GM21825 (cell line): ENCODE measurements at regions not wholly inside any gene's neighbourhood (a gene's known extent, or its start where the extent isn't known, plus 50 kb on each side); places are given as distances from the start of the nearest gene placed in this dataset.

ENCODE experiments used
- ATAC-seq: cut with Tn5 transposase; IDR thresholded peaks from one replicate; pipeline ENCODE4 v1.9.1; 2021; ENCODE audit warnings: mild to moderate bottlenecking, moderate library complexity; ENCODE audit not compliant: unreplicated experiment

DNA sequence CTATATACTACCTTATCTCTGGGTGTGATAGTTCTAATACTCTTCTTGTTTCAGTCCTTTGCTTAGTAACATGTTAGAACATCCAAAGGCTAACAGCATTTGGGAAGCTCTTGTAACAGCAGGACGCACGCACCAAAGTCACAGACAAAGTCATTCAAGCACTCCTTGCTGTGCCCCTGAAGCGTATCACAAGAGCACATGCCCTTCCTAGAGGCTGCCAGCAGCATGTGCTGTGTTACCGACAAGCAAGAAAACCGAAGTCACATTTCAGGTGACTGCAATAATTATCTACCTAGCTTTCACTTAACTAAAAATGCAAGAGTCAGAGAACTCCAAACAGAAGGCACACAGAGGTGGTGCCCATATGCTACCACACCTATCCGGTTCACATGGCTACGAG lies 194.1 kb downstream of the KLF12 start:
- no peak for ATAC-seq

DNA sequence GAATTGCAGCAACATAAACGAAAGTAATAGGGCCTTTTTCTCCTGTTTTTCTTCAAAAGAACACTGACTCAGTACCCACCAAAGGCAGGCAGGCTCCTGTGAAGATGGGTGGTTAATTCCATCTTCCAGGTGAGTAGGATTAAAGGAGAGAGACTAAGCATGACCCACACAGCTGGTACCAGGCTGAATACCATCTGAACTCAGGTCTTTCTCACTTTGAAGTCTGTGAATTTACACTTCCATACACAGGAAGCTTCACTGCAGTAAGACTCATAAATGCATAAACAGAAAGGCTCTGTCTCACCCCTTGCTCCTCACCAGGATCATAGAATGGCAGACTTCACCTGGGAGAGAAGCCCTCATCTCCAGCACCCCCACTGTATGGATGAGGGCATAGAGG lies 194.6 kb downstream of the KLF12 start:
- no peak for ATAC-seq

DNA sequence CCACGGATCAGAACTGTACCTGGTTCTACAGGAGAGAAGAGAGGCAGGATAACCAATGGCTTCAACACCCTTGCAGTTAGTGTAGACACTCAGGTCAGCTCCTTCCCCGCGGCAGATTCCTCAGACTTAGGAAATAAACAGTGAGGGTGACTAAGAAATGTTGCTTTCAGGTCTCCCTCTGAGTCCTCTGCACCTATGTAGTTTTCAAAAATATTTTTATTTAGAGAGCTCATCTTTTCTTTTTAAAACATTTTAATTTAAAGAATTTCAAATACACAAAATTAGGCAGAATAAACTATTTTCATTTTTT lies 195.2 kb downstream of the KLF12 start:
- ATAC-seq = no peak

DNA sequence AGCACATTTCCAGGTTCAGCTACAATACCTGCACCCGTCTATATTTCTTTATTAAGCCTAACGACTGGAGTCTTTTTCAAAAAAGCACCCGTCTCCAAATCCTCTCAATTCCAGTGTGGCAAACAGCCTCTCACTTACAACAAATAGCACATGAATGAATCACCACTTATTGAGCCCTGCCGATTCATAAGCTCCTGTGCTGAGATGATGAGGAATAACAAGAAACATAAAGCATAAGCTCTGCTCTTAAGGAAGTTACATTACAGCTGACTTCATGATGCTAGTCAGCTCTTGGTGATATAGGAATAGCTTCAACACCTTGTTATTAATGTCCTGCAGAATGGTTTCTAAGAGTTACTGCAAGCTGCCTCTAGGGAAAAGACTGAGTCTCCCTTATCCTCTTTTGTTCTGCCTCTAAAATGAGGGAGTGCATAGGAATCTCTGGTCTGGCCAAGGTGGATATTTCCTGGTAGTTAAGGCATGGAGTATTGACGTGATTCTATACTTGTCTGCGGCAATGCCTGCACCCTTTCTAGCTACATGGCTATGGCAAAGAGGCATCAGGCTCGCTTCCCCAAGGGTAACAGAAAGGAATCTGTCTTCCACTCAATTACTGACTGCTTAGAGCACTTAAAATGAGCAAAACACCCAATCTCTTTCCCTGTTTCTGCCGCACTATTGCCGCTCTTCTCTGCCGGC lies 195.7 kb downstream of the KLF12 start:
- ATAC-seq = no peak

DNA sequence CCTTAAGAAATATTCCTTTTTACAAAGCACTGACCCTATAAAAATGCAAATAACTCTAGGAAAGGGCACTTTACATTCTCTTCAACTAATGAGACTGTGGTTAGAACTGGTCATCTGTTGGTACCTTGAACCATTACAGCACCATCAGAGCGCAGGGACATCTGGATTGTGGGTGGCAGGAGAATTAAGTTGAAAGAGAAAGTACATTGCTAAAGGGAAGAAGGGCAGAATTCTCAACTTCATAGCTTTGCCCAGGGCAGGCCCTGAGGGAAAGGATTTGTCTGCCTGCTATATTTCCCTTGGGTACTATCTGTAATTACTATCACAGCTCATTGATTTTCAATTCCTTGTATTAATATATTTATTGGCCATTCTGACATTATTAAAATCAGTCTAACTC lies 196.8 kb downstream of the KLF12 start:
- ATAC-seq = no peak

DNA sequence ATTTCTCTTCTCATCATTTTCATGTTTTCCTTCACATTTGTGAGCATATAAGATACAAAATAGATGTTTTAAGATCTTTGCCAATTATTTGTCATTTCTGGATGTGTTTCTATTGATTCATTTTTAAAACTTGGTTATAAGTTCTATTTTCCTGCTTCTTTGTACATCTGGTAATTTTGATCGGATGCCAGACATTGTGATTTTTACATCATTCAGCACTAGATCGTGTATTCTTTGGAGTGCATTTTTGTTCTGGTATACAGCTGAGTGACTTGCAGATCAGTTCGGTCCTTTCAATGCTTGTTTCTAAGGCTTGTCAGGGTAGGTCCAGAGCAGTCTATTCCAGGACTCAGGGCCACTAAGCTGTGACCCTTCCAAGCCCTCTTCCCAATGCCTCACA lies 198.2 kb downstream of the KLF12 start:
- no peak for ATAC-seq

DNA sequence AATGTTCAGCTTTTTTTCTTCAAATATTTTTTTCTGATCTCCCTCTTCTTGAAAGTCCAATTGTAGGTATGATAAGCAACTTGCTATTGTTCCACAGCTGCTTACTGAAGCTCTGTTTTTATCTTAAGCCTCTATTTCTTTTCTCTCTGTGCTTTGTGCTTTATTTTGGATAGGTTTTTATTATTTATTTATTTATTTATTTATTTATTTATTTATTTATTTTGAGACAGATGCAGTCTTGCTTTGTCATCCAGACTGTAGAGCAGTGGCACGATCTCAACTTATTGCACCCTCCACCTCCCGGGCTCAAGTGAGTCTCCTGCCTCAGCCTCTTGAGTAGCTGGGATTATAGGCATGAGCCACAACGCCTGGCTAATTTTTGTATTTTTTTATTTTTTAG lies 199.4 kb downstream of the KLF12 start:
- no peak for ATAC-seq

DNA sequence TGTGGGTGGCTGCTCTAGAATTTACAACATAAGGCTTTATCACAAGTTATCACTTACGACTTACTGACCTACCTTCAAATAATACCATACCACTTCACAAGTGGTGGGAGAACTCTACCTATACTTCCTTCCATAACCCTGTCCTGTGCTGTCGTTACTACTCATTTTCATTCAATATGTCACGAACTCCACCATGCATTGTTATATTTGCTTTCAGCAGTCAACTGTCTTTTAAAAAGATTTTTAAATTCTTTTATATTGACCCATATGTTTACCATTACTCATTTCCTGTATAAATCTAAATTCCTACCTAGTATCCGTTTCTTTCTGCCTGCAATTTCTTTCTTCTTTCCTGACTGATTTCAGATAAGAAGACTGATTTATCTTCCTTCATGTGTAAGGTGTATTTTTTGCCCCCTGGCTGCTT lies 200.0 kb downstream of the KLF12 start:
- ATAC-seq = no peak

DNA sequence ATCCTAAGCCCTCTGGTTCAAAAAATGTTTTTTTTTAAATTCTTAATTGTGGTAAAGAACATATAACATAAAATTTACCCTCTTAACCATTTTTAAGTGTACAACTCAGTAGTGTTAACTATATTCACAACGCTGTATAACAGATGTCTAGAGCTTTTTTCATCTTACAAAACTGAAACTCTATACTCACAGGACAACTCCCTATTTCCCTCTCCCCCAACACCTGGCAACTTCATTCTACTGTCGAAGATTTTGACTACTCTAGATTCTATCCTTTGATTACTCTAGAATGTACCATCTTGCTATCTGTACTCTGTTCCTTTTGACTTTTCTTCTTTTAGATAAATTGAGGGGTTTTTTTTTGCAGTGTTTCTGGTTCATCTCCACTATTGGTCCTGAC lies 200.4 kb downstream of the KLF12 start:
- ATAC-seq = no peak

DNA sequence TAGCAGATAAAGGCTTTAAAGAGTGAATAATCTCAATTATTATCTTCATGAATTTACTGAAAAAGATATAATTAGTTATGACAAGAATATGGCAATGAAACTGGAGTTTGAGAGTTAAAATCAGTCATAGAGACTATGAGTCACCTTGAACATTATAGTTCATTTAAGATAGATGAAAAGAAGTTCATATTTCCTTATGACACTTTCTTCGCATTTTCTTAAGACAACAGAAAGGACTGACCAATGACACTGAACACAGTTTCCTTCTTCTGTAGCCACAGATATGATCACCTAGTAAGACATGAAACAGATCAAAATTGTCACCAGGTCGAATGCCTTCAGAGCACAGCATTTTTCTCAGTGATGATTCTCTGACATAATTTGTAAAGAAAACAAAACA lies 202.1 kb downstream of the KLF12 start:
- no peak for ATAC-seq

DNA sequence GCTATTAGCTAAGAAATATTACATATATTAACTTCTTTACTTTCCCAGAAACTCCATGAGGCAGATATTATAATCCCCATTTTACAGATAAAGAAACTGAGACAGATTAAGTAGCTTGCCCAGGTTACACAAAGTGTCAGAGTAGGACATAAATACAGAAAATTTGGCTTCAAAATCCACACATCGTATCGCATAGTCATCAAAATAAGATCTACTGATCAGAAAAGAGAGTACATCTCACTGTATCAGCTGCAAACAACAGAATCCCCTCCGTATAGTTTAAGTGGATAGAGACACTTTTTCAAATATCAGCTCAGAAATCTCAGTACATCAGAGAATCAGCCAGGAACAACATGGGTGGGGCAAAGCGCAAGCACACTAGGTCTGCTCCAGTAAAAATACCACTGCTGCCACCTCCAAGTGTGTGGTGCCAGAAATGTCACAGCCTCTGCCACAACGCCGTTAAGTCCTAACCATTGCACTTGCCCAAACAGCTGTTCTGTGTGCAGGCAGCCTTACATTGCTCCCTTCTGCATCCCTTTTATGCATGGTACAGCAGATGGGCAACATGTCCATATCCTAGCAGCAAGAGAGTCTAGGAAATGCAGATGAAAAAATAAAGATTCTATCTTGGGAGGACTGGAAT lies 204.8 kb downstream of the KLF12 start:
- no peak for ATAC-seq

DNA sequence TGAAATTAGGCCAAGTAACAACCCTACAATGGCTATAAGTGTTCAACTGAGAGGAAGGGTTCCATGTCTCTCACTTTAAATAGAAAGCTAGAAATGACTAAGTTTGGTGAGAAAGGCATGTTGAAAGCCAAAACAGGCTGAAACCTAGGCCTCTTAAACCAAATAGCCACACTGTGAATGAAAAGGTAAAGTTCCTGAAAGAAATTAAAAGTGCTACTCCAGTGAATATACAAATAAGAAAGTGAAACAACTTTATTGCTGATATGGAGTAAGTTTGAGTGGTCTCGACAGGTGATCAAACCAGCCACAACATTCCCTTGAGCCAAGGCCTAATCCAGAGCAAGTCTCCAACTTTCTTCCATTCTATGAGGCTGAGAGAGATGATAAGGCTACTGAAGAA lies 209.6 kb downstream of the KLF12 start:
- ATAC-seq = peak; percentile 88

DNA sequence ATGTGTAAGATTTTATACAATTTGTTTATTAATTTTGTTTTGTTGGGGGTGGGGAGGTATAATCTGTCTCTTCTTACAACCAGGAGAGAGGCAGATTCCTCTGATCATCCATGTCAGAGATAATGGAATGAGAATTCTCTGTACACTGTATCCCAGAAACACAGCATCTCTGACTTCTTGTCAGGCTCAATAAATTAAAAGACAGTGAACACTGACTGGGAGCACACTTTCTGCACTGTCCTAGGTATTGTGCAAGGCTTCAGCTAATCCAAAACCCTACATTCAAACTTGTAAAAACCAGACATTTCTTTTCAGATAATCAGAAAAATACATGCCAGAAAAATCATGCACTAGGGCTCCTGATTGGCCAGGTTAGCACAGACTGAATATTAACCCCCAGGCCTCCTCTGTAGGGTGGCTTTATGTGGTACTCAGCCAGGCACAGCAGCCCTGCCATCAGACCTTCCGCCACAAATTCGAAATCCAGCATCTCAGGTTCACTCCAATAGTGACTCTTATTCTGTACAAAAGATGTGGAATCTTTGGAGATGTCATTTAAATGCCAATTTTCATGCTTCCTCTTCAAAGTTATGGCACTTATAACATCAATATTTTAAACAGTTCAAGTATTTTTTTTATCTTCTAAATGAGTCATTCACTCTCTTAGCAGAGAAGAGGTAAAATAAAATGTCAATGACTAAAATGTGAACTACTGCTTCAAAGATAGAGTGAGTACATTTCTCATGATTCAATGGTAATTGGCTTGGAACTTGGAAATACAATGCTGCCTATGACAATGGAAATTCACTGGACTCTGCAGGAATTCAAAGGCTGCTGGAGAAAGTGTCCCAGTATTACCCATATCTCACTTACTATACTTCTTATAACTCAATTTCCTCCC lies 211.5 kb downstream of the KLF12 start:
- ATAC-seq = no peak

DNA sequence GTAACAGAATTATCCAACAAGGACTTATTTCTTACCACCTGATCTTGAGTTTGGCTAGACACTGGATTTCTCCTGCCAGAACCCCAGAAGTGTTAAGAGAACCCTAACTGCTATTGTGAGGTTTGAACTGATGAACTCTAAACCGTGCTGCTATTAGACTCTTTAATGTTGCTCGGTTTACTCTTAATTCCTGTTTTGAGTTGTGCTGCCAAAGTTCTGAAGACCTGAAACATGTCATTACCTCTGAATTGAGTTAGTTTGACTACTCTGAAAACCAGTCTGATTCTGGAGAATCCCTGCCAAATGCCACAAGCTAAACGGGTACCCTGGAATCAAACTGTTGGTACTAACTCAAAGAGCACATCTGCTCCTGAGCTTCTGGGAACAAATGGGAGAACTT lies 215.5 kb downstream of the KLF12 start:
- no peak for ATAC-seq

DNA sequence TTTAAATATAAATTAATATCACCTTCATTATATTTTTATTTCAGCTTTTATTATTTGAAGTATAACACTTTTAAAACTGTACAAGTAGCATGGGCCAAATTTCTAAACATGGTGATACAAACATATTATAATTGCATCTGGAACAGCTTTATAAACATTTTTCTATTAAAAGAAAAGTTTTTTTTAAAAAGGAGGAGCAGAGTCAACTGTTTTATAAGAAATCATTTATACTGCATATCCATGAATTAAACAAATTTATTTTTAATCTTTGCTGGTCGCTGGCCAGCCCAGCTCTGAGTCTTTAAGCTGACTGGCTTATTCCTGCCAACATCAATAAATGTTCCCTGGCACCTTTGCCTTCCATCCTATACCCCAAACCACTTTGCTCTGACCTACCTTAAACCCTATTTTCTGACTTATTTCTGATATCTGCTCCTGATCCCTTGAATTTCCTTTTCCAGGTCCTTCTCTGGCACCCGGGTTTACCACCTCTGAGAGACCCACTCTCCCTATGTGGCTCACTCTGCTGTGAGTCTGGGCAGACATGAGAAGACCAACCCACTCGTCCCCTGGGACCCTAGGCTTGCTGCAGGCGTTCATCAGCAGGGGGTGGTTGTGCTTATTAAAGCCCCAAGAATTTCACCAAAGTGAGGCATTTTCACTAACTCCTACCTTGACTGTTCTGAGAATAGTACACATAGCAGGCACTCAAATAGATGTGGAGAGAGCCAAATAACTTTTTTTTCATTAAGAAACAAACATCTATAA lies 220.3 kb downstream of the KLF12 start:
- ATAC-seq = peak; percentile 77

DNA sequence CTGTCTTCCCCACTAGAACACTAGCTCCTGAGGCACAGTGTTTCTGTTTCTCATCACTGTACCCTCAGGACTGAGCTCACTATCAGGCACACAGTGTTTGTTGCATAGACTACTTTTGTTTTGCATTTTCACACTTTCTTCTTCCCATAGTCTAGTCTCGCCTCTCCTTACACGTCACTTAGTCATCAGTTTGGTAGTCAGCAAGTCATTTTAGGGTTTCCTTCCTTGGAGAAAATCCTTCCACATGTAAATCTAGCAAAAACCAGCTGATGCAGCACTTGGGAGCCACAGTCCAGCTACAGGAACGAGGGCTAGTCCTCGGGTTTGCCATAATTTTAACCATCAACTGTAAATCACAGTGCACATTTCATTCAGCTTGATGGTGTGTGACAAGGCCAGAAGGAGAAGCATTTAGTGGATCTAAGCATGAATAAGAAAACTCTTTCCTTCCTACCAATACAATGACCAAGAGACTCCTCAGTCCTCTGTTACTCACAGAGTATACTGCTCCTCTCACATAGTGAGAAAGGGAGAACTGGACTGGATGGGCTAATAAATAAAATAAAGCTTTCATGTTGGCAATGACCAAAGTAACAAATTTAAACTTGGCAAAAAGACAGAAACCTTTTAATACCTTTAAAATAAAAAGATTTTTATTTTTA lies 221.0 kb downstream of the KLF12 start:
- no peak for ATAC-seq

DNA sequence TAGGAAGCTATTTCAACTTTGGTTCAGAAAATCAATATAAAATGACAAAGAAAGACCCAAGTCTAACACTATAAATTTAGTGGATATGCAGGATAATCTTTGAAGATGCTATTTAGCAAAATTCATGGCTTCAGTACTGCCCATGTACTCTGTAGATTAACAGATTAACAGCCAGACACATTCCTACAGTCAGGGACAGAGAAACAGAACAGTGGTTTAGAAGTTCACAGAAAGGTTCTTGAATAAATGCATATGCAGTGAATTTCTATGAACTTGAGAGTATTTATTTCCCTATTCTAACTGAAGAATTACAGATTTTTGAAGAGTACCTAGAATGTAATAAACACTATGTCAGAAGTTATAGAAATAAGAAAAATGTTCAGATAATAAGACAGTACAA lies 222.8 kb downstream of the KLF12 start:
- ATAC-seq = no peak

DNA sequence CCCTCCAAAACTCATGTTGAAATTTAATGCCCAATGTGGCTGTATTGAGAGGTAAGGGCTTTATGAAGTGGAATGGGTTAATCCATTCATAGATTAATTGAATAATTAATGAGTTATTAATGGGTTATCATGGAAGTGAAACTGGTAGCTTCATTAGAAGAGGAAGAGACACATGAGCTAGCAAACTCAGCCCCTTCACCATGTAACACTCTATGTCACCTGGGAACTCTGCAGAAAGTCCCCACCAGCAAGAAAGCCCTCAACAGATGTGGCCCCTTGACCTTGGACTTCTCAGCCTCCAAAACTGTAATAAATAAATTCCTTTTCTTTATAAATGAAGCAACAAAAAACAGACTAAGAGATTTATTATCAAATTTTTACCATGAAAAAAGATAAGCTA lies 223.5 kb downstream of the KLF12 start:
- no peak for ATAC-seq

DNA sequence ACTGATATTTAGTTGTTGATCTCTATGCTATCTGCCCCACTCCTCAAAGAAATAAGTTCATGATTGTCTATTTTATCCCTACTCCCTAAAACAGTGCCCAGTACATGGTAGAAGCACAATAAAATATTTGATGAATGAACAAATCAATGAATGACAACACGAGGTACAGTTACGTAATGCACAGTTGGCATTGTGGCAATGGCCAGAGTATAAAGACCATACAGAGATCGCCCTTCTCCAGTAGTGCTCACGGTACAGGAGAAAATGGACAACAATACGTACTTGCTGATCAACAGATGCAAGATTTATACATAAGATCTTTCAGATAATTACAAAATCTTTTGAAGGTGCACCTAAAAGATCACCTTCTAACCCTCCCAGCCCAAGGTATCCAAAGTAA lies 225.4 kb downstream of the KLF12 start:
- ATAC-seq = no peak

DNA sequence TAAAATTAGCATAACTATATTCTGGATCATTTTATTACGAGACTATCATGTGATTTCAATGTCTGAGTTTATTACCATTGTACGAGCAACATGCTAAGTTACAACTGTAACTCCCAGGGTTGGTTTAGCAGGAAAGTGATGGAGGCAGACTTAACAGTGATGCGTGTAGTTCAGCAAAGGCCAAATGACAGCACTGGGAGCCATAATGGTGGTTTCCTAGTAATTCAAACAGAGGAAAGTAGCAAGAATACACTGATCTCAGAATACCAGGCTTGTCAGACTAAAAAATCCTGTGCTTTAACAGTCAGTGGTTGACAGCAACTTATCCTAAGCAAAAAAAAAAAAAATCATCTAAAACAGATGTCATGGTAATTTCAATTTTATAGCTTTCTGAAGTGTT lies 229.6 kb downstream of the KLF12 start:
- ATAC-seq = no peak

DNA sequence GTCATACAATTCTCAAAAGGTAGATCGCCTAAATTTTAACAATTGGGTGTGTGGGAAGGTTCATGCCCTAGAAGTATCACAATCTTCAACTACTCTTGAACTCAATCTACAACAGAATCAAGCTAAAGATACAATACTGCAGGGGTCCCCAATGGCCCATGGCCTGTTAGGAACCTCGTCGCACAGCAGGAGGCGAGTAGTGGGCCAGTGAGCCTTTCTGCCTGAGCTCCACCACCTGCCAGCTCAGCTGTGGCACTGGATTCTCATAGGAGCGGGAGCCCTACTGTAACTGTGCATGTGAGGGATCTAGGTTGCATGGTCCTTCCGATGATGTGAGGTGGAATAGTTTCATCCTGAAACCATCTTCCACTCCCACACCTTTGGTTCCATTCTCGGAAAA lies 230.6 kb downstream of the KLF12 start:
- ATAC-seq = no peak
